ENCODE measurements at regions not wholly inside any gene's neighbourhood (a gene's known extent, or its start where the extent isn't known, plus 50 kb on each side); places are given as distances from the start of the nearest gene placed in this dataset.

GRCh38 chr7:25882151-25882773, 269.7 kb upstream of the NFE2L3 start:
- Histone ChIP-seq H3K27ac (no peak overlapping the region), H3K4me1 (no peaks in the 10 kb centered on the region), H3K36me3 (no peaks in the 10 kb centered on the region), H3K27me3 (peaks cover 0 to 96% of the 10 kb centered on the region in 2 donors), H3K4me3 (no peak overlapping the region), H3K9me3 (no peaks in the 10 kb centered on the region)
- no peak for DNase-seq
- no peak for TF ChIP-seq CTCF (IDR thresholded peaks at IDR 0.05)
- intact Hi-C loops (cut with DNase I; ENCODE audit: low total_unique reads): loop anchor here (5.0 kb wide), 1 partner anchor 980 kb away; the partner anchor contains the start of gene SKAP2

GRCh38 chr7:25884265-25884828, 267.7 kb upstream of the NFE2L3 start:
- intact Hi-C loops (cut with DNase I; ENCODE audit: low total_unique reads): loop anchor here (5.0 kb wide), 1 partner anchor 978 kb away; the partner anchor contains the start of gene SKAP2
- no peaks in the 10 kb centered on the region for H3K9me3 ChIP-seq
- H3K36me3 ChIP-seq: no peaks in the 10 kb centered on the region
- H3K27me3 ChIP-seq: peaks cover 0 to 94% of the 10 kb centered on the region in 2 donors
- no peak for TF ChIP-seq CTCF (IDR thresholded peaks at IDR 0.05)
- H3K27ac ChIP-seq: no peak overlapping the region
- no peak for DNase-seq
- H3K4me1 ChIP-seq: no peaks in the 10 kb centered on the region
- no peak overlapping the region for H3K4me3 ChIP-seq

GRCh38 chr7:25885057-25885576, 266.9 kb upstream of the NFE2L3 start:
- TF ChIP-seq CTCF (IDR thresholded peaks at IDR 0.05): no peak
- DNase-seq: no peak
- Histone ChIP-seq H3K36me3 (no peaks in the 10 kb centered on the region), H3K27me3 (peaks cover 0 to 95% of the 10 kb centered on the region in 2 donors), H3K4me3 (no peak overlapping the region), H3K27ac (no peak overlapping the region), H3K9me3 (no peaks in the 10 kb centered on the region), H3K4me1 (no peaks in the 10 kb centered on the region)
- intact Hi-C loops (cut with DNase I; ENCODE audit: low total_unique reads): no loop called here

- Histone ChIP-seq H3K36me3 (no peaks in the 10 kb centered on the region), H3K4me3 (no peak overlapping the region), H3K4me1 (no peaks in the 10 kb centered on the region), H3K9me3 (no peaks in the 10 kb centered on the region), H3K27me3 (peaks cover 0 to 82% of the 10 kb centered on the region in 2 donors), H3K27ac (no peak overlapping the region)
- intact Hi-C loops (cut with DNase I; ENCODE audit: low total_unique reads): no loop called here
- no peak for DNase-seq
- no peak for TF ChIP-seq CTCF (IDR thresholded peaks at IDR 0.05)
Measured at GRCh38 chr7:25886387-25887240, 265.4 kb upstream of the NFE2L3 start.

- DNase-seq: no peak
- Histone ChIP-seq H3K4me3 (no peak overlapping the region), H3K27me3 (peaks cover 0 to 75% of the 10 kb centered on the region in 2 donors), H3K4me1 (no peaks in the 10 kb centered on the region), H3K36me3 (no peaks in the 10 kb centered on the region), H3K27ac (no peak overlapping the region), H3K9me3 (no peaks in the 10 kb centered on the region)
- no peak for TF ChIP-seq CTCF (IDR thresholded peaks at IDR 0.05)
- intact Hi-C loops (cut with DNase I; ENCODE audit: low total_unique reads): no loop called here
Measured at GRCh38 chr7:25887266-25887665, 264.7 kb upstream of the NFE2L3 start.
